ENCODE measurements at regions not wholly inside any gene's neighbourhood (a gene's known extent, or its start where the extent isn't known, plus 50 kb on each side); places are given as distances from the start of the nearest gene placed in this dataset.

GRCh38 chr12:4203772-4204376 is 69.7 kb upstream of the CCND2 start:
- Histone ChIP-seq H2BK12ac (ENCODE audit: low read length in 2 of 2) (no peak overlapping the region), H2BK120ac (ENCODE audit: low read depth, low read length) (no peak overlapping the region), H3K79me1 (replicated peaks; ENCODE audit: low read length, poor library complexity, severe bottlenecking) (no peaks in the 10 kb centered on the region), H3K4ac (ENCODE audit: low read depth in 1 of 2, low read length in 2 of 2) (no peak overlapping the region), H3K27ac (ENCODE audit: low read length, poor library complexity, severe bottlenecking) (no peak overlapping the region), H3K27me3 (ENCODE audit: control insufficient read depth in 1 of 2, insufficient read depth in 1 of 2, low read length in 2 of 2) (peaks cover 44 to 58% of the 10 kb centered on the region in 2 experiments), H2AFZ (ENCODE audit: low read depth, low read length) (no peak overlapping the region), H2BK15ac (ENCODE audit: low read depth, poor library complexity, severe bottlenecking) (no peak overlapping the region), H4K91ac (ENCODE audit: low read length) (no peak overlapping the region), H3K9me3 (ENCODE audit: control insufficient read depth, low read length) (no peaks in the 10 kb centered on the region), H4K8ac (ENCODE audit: low read length) (no peak overlapping the region), H3K4me2 (ENCODE audit: low read length, poor library complexity, severe bottlenecking) (no peak overlapping the region), H2AK5ac (ENCODE audit: low read length, severe bottlenecking) (no peak overlapping the region), H3K14ac (ENCODE audit: low read length in 2 of 2) (no peak overlapping the region), H3K23ac (ENCODE audit: low read length in 2 of 2) (no peak overlapping the region), H3K18ac (ENCODE audit: low read depth in 1 of 2, low read length in 2 of 2) (no peak overlapping the region), H3K4me1 (ENCODE audit: control insufficient read depth, insufficient read depth, low read depth, low read length) (peaks cover 1% of the 10 kb centered on the region), H3K36me3 (ENCODE audit: control insufficient read depth in 1 of 2, insufficient read depth in 2 of 2, low read depth in 1 of 2, low read length in 2 of 2) (no peaks in the 10 kb centered on the region), H3K9ac (ENCODE audit: low read length) (no peak overlapping the region), H2BK5ac (ENCODE audit: low read depth, low read length, poor library complexity, severe bottlenecking) (no peak overlapping the region), H3K4me3 (ENCODE audit: insufficient read depth in 1 of 2, low read depth in 1 of 2, low read length in 2 of 2) (no peak overlapping the region)
- DNase-seq = no peak
- WGBS = 30% methylated on average over 3 of the region's 3 CpGs

- Histone ChIP-seq H3K23ac (ENCODE audit: low read length in 2 of 2) (no peak overlapping the region), H2BK15ac (ENCODE audit: low read depth, poor library complexity, severe bottlenecking) (no peak overlapping the region), H3K79me1 (replicated peaks; ENCODE audit: low read length, poor library complexity, severe bottlenecking) (no peaks in the 10 kb centered on the region), H3K4ac (ENCODE audit: low read depth in 1 of 2, low read length in 2 of 2) (no peak overlapping the region), H2BK12ac (ENCODE audit: low read length in 2 of 2) (no peak overlapping the region), H3K14ac (ENCODE audit: low read length in 2 of 2) (no peak overlapping the region), H2AK5ac (ENCODE audit: low read length, severe bottlenecking) (no peak overlapping the region), H4K8ac (ENCODE audit: low read length) (no peak overlapping the region), H3K9me3 (ENCODE audit: control insufficient read depth, low read length) (peaks cover 6% of the 10 kb centered on the region), H4K91ac (ENCODE audit: low read length) (no peak overlapping the region), H3K4me1 (ENCODE audit: control insufficient read depth, insufficient read depth, low read depth, low read length) (no peaks in the 10 kb centered on the region), H3K27ac (ENCODE audit: low read length, poor library complexity, severe bottlenecking) (no peak overlapping the region), H2BK120ac (ENCODE audit: low read depth, low read length) (no peak overlapping the region), H2BK5ac (ENCODE audit: low read depth, low read length, poor library complexity, severe bottlenecking) (no peak overlapping the region), H3K27me3 (ENCODE audit: control insufficient read depth in 1 of 2, insufficient read depth in 1 of 2, low read length in 2 of 2) (peaks cover 44 to 58% of the 10 kb centered on the region in 2 experiments), H3K36me3 (ENCODE audit: control insufficient read depth in 1 of 2, insufficient read depth in 2 of 2, low read depth in 1 of 2, low read length in 2 of 2) (no peaks in the 10 kb centered on the region), H3K4me3 (ENCODE audit: insufficient read depth in 1 of 2, low read depth in 1 of 2, low read length in 2 of 2) (no peak overlapping the region), H3K18ac (ENCODE audit: low read depth in 1 of 2, low read length in 2 of 2) (no peak overlapping the region), H2AFZ (ENCODE audit: low read depth, low read length) (no peak overlapping the region), H3K9ac (ENCODE audit: low read length) (no peak overlapping the region), H3K4me2 (ENCODE audit: low read length, poor library complexity, severe bottlenecking) (no peak overlapping the region)
- 54% methylated on average over 5 of the region's 5 CpGs for WGBS
- DNase-seq = no peak
Observed at GRCh38 chr12:4202918-4203317, 70.6 kb upstream of the CCND2 start.

- H3K9ac ChIP-seq (ENCODE audit: low read length) = no peak overlapping the region
- H3K4me1 ChIP-seq (ENCODE audit: control insufficient read depth, insufficient read depth, low read depth, low read length) = no peaks in the 10 kb centered on the region
- peaks cover 8% of the 10 kb centered on the region for H3K9me3 ChIP-seq (ENCODE audit: control insufficient read depth, low read length)
- DNase-seq = no peak
- no peak overlapping the region for H4K8ac ChIP-seq (ENCODE audit: low read length)
- no peaks in the 10 kb centered on the region for H3K36me3 ChIP-seq (ENCODE audit: control insufficient read depth in 1 of 2, insufficient read depth in 2 of 2, low read depth in 1 of 2, low read length in 2 of 2)
- H3K18ac ChIP-seq (ENCODE audit: low read depth in 1 of 2, low read length in 2 of 2) = no peak overlapping the region
- WGBS = 79% methylated on average over 7 of the region's 7 CpGs
- no peak overlapping the region for H3K27ac ChIP-seq (ENCODE audit: low read length, poor library complexity, severe bottlenecking)
- no peak overlapping the region for H2AFZ ChIP-seq (ENCODE audit: low read depth, low read length)
- H2BK15ac ChIP-seq (ENCODE audit: low read depth, poor library complexity, severe bottlenecking) = no peak overlapping the region
- H2BK12ac ChIP-seq (ENCODE audit: low read length in 2 of 2) = no peak overlapping the region
- H3K79me1 ChIP-seq (replicated peaks; ENCODE audit: low read length, poor library complexity, severe bottlenecking) = no peaks in the 10 kb centered on the region
- peaks cover 47 to 59% of the 10 kb centered on the region in 2 experiments for H3K27me3 ChIP-seq (ENCODE audit: control insufficient read depth in 1 of 2, insufficient read depth in 1 of 2, low read length in 2 of 2)
- no peak overlapping the region for H2BK5ac ChIP-seq (ENCODE audit: low read depth, low read length, poor library complexity, severe bottlenecking)
- H3K23ac ChIP-seq (ENCODE audit: low read length in 2 of 2) = no peak overlapping the region
- no peak overlapping the region for H2BK120ac ChIP-seq (ENCODE audit: low read depth, low read length)
- H3K4me2 ChIP-seq (ENCODE audit: low read length, poor library complexity, severe bottlenecking) = no peak overlapping the region
- H4K91ac ChIP-seq (ENCODE audit: low read length) = no peak overlapping the region
- no peak overlapping the region for H3K4me3 ChIP-seq (ENCODE audit: insufficient read depth in 1 of 2, low read depth in 1 of 2, low read length in 2 of 2)
- no peak overlapping the region for H3K14ac ChIP-seq (ENCODE audit: low read length in 2 of 2)
- no peak overlapping the region for H2AK5ac ChIP-seq (ENCODE audit: low read length, severe bottlenecking)
- H3K4ac ChIP-seq (ENCODE audit: low read depth in 1 of 2, low read length in 2 of 2) = no peak overlapping the region
Observed at GRCh38 chr12:4202487-4202886, 71.1 kb upstream of the CCND2 start.

- no peak for DNase-seq
- Histone ChIP-seq H3K9ac (ENCODE audit: low read length) (no peak overlapping the region), H3K27me3 (ENCODE audit: control insufficient read depth in 1 of 2, insufficient read depth in 1 of 2, low read length in 2 of 2) (peaks cover 47 to 56% of the 10 kb centered on the region in 2 experiments), H3K36me3 (ENCODE audit: control insufficient read depth in 1 of 2, insufficient read depth in 2 of 2, low read depth in 1 of 2, low read length in 2 of 2) (no peaks in the 10 kb centered on the region), H2AFZ (ENCODE audit: low read depth, low read length) (no peak overlapping the region), H4K91ac (ENCODE audit: low read length) (no peak overlapping the region), H3K27ac (ENCODE audit: low read length, poor library complexity, severe bottlenecking) (no peak overlapping the region), H4K8ac (ENCODE audit: low read length) (no peak overlapping the region), H3K4me1 (ENCODE audit: control insufficient read depth, insufficient read depth, low read depth, low read length) (no peaks in the 10 kb centered on the region), H2AK5ac (ENCODE audit: low read length, severe bottlenecking) (no peak overlapping the region), H3K9me3 (ENCODE audit: control insufficient read depth, low read length) (peaks cover 8% of the 10 kb centered on the region), H3K14ac (ENCODE audit: low read length in 2 of 2) (no peak overlapping the region), H2BK15ac (ENCODE audit: low read depth, poor library complexity, severe bottlenecking) (no peak overlapping the region), H2BK120ac (ENCODE audit: low read depth, low read length) (no peak overlapping the region), H3K23ac (ENCODE audit: low read length in 2 of 2) (no peak overlapping the region), H3K18ac (ENCODE audit: low read depth in 1 of 2, low read length in 2 of 2) (no peak overlapping the region), H2BK5ac (ENCODE audit: low read depth, low read length, poor library complexity, severe bottlenecking) (no peak overlapping the region), H3K79me1 (replicated peaks; ENCODE audit: low read length, poor library complexity, severe bottlenecking) (no peaks in the 10 kb centered on the region), H3K4ac (ENCODE audit: low read depth in 1 of 2, low read length in 2 of 2) (no peak overlapping the region), H3K4me2 (ENCODE audit: low read length, poor library complexity, severe bottlenecking) (no peak overlapping the region), H3K4me3 (ENCODE audit: insufficient read depth in 1 of 2, low read depth in 1 of 2, low read length in 2 of 2) (no peak overlapping the region), H2BK12ac (ENCODE audit: low read length in 2 of 2) (no peak overlapping the region)
- WGBS = 77% methylated on average over 13 of the region's 13 CpGs
Observed at GRCh38 chr12:4201333-4202100, 72.0 kb upstream of the CCND2 start.

All from mesenchymal stem cell (in vitro differentiated cells and primary cell).